Effector CD4-positive, alpha-beta T cell (primary cell): ENCODE measurements at regions not wholly inside any gene's neighbourhood (a gene's known extent, or its start where the extent isn't known, plus 50 kb on each side); places are given as distances from the start of the nearest gene placed in this dataset.

ENCODE experiments used
- DNase-seq: peaks from one replicate; pipeline ENCODE4 v3.0.0-alpha.2; 2020

- DNase-seq = no peak
Observed at GRCh38 chr22:23000657-23001347, 69.5 kb upstream of the GNAZ start.

GRCh38 chr22:23001463-23001862 lies 68.9 kb upstream of the GNAZ start:
- no peak for DNase-seq

- DNase-seq = no peak
Observed at GRCh38 chr22:23002612-23003180, 67.6 kb upstream of the GNAZ start.

- DNase-seq = no peak
Observed at GRCh38 chr22:23007823-23008222, 62.5 kb upstream of the GNAZ start.

- no peak for DNase-seq
Observed at GRCh38 chr22:23008896-23009295, 61.4 kb upstream of the GNAZ start.
